Activated naive CD4-positive, alpha-beta T cell (primary cell): ENCODE measurements at regions not wholly inside any gene's neighbourhood (a gene's known extent, or its start where the extent isn't known, plus 50 kb on each side); places are given as distances from the start of the nearest gene placed in this dataset.
"Not testable (repeated sequence)": the region's sequence is repeated elsewhere in the genome, so short reads cannot be mapped to it uniquely, and the experiment has no call there.

Experiments
- DNase-seq, 4 experiments: peaks; one replicate each; lab custom pipeline; 2025; lab: John Stamatoyannopoulos, UW

GRCh38 chr18:8991155-8991554 lies 111.3 kb upstream of the NDUFV2 start:
- no peak for DNase-seq

- not testable (repeated sequence) for DNase-seq
These were observed 110.0 kb upstream of the NDUFV2 start for GRCh38 chr18:8992500-8992899.

- DNase-seq = no peak
These were observed 107.9 kb upstream of the NDUFV2 start for GRCh38 chr18:8994603-8995002.

GRCh38 chr18:8995096-8995495 lies 107.4 kb upstream of the NDUFV2 start:
- no peak for DNase-seq

GRCh38 chr18:8996771-8997432 lies 105.6 kb upstream of the NDUFV2 start:
- DNase-seq = no peak

- DNase-seq = no peak
These were observed 104.9 kb upstream of the NDUFV2 start for GRCh38 chr18:8997634-8998033.

- DNase-seq = no peak
These were observed 103.8 kb upstream of the NDUFV2 start for GRCh38 chr18:8998481-8999217.

- no peak for DNase-seq
These were observed 102.6 kb upstream of the NDUFV2 start for GRCh38 chr18:8999872-9000271.

- DNase-seq = no peak
These were observed 101.8 kb upstream of the NDUFV2 start for GRCh38 chr18:9000733-9001132.

- no peak for DNase-seq
These were observed 101.3 kb upstream of the NDUFV2 start for GRCh38 chr18:9001209-9001608.

- no peak for DNase-seq
These were observed 98.9 kb upstream of the NDUFV2 start for GRCh38 chr18:9003406-9004100.

- not testable (repeated sequence) for DNase-seq
These were observed 98.2 kb upstream of the NDUFV2 start for GRCh38 chr18:9004308-9004707.

- DNase-seq = not testable (repeated sequence)
These were observed 94.8 kb upstream of the NDUFV2 start for GRCh38 chr18:9007700-9008099.

- no peak for DNase-seq
These were observed 94.2 kb upstream of the NDUFV2 start for GRCh38 chr18:9008200-9008708.

- DNase-seq = no peak
These were observed 93.5 kb upstream of the NDUFV2 start for GRCh38 chr18:9008709-9009635.

GRCh38 chr18:9009703-9010488 lies 92.6 kb upstream of the NDUFV2 start:
- DNase-seq = no peak

- DNase-seq = no peak
These were observed 91.1 kb upstream of the NDUFV2 start for GRCh38 chr18:9011431-9011830.

GRCh38 chr18:9013926-9014373 lies 88.5 kb upstream of the NDUFV2 start:
- no peak for DNase-seq

- DNase-seq = no peak
These were observed 86.8 kb upstream of the NDUFV2 start for GRCh38 chr18:9015689-9016088.

- no peak for DNase-seq
These were observed 85.8 kb upstream of the NDUFV2 start for GRCh38 chr18:9016633-9017166.
